ENCODE measurements at regions not wholly inside any gene's neighbourhood (a gene's known extent, or its start where the extent isn't known, plus 50 kb on each side); places are given as distances from the start of the nearest gene placed in this dataset.
A peak's percentile ranks its signal among the peaks of the same experiment; 100 is the strongest.

DNA sequence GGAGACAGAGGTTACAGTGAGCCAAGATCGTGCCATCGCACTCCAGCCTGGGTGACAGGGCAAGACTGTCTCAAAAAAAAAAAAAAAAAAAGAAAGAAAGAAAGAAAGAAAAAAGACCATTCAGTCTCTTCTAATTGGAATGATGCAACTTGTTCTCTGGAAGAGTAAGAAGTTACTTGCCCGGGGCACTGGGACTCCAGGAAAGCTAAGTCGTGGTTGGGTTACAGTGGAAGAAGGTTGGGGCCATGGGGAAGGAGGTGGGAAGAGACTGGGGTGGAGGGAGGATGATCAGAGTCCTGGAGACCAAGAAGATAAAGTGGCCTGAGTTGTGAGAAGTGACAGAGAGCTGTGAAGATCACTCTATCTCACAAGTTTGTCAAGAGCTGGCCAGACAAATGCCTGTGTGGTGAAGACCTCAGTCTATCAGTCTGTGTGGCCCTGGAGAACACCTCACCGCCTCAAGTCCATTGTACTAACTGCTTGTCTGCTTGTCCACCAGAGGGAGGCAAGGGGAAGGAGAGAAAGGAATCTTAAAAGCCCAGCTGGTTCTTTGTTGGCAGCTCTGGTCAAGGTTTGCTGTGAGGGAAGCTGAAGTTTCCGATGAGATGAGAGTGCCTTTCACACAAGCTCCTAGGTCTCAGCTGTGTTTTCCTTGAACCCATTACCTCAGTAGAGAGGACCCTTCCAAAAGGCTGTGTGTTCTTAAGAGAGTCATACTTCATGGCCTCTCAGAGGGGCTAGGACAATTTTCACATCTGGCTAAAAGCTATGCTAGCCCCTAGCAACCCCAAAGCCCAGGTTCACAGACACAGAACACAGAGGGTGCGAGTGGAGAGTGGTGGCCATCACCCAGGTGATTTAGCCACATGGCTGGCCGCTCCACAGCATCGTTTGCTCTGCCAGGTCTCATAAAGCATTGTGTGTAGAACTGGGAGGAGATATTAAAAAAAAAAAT, 72.0 kb upstream of the TMEM178A start:
- no peak for TF ChIP-seq POLR2A (IDR thresholded peaks at IDR 0.05)
- peak in 5 of 7 experiments; percentile 32 to 56 (median 44) for TF ChIP-seq CTCF (IDR thresholded peaks at IDR 0.05)
- TF ChIP-seq POLR2AphosphoS5 (IDR thresholded peaks at IDR 0.05): peak in 1 of 3 donors; percentile 17
- TF ChIP-seq EP300 (IDR thresholded peaks at IDR 0.05): no peak

Measured in stomach (tissue), 4 donors.